Adipocyte (in vitro differentiated cells): ENCODE measurements at regions not wholly inside any gene's neighbourhood (a gene's known extent, or its start where the extent isn't known, plus 50 kb on each side); places are given as distances from the start of the nearest gene placed in this dataset.
"Not testable (repeated sequence)": the region's sequence is repeated elsewhere in the genome, so short reads cannot be mapped to it uniquely, and the experiment has no call there.

Experiments used
- DNase-seq: peaks from one replicate; pipeline ENCODE4 v3.0.0-alpha.2; 2015; ENCODE audit warnings: low read depth
- H3K27me3 ChIP-seq: replicated peaks from 2 replicates; pipeline ENCODE4 v1.7.0; 2013; ENCODE audit warnings: mild to moderate bottlenecking, low read length, moderate library complexity; ENCODE audit not compliant: control insufficient read depth, insufficient read depth
- H3K36me3 ChIP-seq: 2 replicates; pipeline ENCODE4 v1.7.0; 2013; ENCODE audit warnings: low read length, mild to moderate bottlenecking, moderate library complexity; ENCODE audit not compliant: control insufficient read depth, insufficient read depth, severe bottlenecking
- H3K4me1 ChIP-seq: 2 replicates; pipeline ENCODE4 v1.7.0; 2013; ENCODE audit warnings: mild to moderate bottlenecking, low read length, moderate library complexity; ENCODE audit not compliant: control insufficient read depth, insufficient read depth
- H3K4me3 ChIP-seq: 2 replicates; pipeline ENCODE4 v1.7.0; 2013; ENCODE audit warnings: mild to moderate bottlenecking, low read length, moderate library complexity
- H3K9ac ChIP-seq: 2 replicates; pipeline ENCODE4 v1.7.0; 2013; ENCODE audit warnings: mild to moderate bottlenecking, low read length, moderate library complexity
- H3K9me3 ChIP-seq: 2 replicates; pipeline ENCODE4 v1.7.0; 2013; ENCODE audit warnings: mild to moderate bottlenecking, low read length, moderate library complexity; ENCODE audit not compliant: control insufficient read depth

- H3K27me3 ChIP-seq: no peaks in the 10 kb centered on the region
- H3K9me3 ChIP-seq: peaks cover 7% of the 10 kb centered on the region
- no peak for DNase-seq
- H3K4me3 ChIP-seq: no peak overlapping the region
- H3K4me1 ChIP-seq: no peaks in the 10 kb centered on the region
- H3K36me3 ChIP-seq: no peaks in the 10 kb centered on the region
- no peak overlapping the region for H3K9ac ChIP-seq
Observed at GRCh38 chr19:24004166-24004565, 82.8 kb upstream of the ZNF254 start.

- no peaks in the 10 kb centered on the region for H3K9me3 ChIP-seq
- DNase-seq: no peak
Observed at GRCh38 chr19:24029941-24030636, 56.9 kb upstream of the ZNF254 start.

GRCh38 chr19:24032651-24033050 is 54.3 kb upstream of the ZNF254 start:
- no peaks in the 10 kb centered on the region for H3K9me3 ChIP-seq
- peaks cover 10% of the 10 kb centered on the region for H3K4me1 ChIP-seq
- H3K27me3 ChIP-seq: no peaks in the 10 kb centered on the region
- H3K9ac ChIP-seq: peak overlapping the region; percentile 63
- H3K36me3 ChIP-seq: peaks cover 10% of the 10 kb centered on the region
- DNase-seq: no peak
- peak overlapping the region; percentile 98 for H3K4me3 ChIP-seq

More at GRCh38 chr19:24029941-24030636, 56.9 kb upstream of the ZNF254 start:
- Histone ChIP-seq H3K27me3 (no peaks in the 10 kb centered on the region), H3K4me1 (peaks cover 8% of the 10 kb centered on the region), H3K9ac (no peak overlapping the region), H3K36me3 (no peaks in the 10 kb centered on the region), H3K4me3 (no peak overlapping the region)

GRCh38 chr19:24033301-24033962 is 53.6 kb upstream of the ZNF254 start:
- peaks cover 16% of the 10 kb centered on the region for H3K36me3 ChIP-seq
- peak overlapping the region; percentile 98 for H3K4me3 ChIP-seq
- DNase-seq: peak; percentile 96
- H3K27me3 ChIP-seq: no peaks in the 10 kb centered on the region
- H3K9ac ChIP-seq: peak overlapping the region; percentile 97
- H3K4me1 ChIP-seq: peaks cover 10% of the 10 kb centered on the region
- no peaks in the 10 kb centered on the region for H3K9me3 ChIP-seq

GRCh38 chr19:24033963-24034342 is 53.0 kb upstream of the ZNF254 start:
- H3K4me3 ChIP-seq: peak overlapping the region; percentile 98
- peaks cover 22% of the 10 kb centered on the region for H3K36me3 ChIP-seq
- peak; percentile 70 for DNase-seq
- H3K4me1 ChIP-seq: peaks cover 10% of the 10 kb centered on the region
- no peaks in the 10 kb centered on the region for H3K9me3 ChIP-seq
- H3K9ac ChIP-seq: peak overlapping the region; percentile 97
- H3K27me3 ChIP-seq: no peaks in the 10 kb centered on the region

- Histone ChIP-seq H3K4me1 (peaks cover 14% of the 10 kb centered on the region), H3K9ac (peak overlapping the region; percentile 97), H3K36me3 (peaks cover 23% of the 10 kb centered on the region), H3K4me3 (peak overlapping the region; percentile 98)
- not testable (repeated sequence) for H3K9me3 ChIP-seq, DNase-seq, H3K27me3 ChIP-seq
Observed at GRCh38 chr19:24035261-24035880, 51.6 kb upstream of the ZNF254 start.
